B cell (primary cell): ENCODE measurements at regions not wholly inside any gene's neighbourhood (a gene's known extent, or its start where the extent isn't known, plus 50 kb on each side); places are given as distances from the start of the nearest gene placed in this dataset.

Experiments
- ATAC-seq: fragments of 200-7000 bp; cut with Tn5 transposase; one replicate; pipeline ENCODE4 v1.10.0; 2021; ENCODE audit warnings: low read depth, mild to moderate bottlenecking, moderate number of reproducible peaks, moderate library complexity
- CTCF ChIA-PET: fragments of 350-600 bp; sonication (Branson Sonifier 250); formaldehyde crosslinking; loops from one replicate; lab custom pipeline; 2021; ENCODE audit warnings: antibody characterized with exemption, inconsistent platforms; lab: Charles Lee
- POLR2A ChIA-PET: fragments of 350-600 bp; sonication (Branson Sonifier 250); formaldehyde crosslinking; loops from one replicate; lab custom pipeline; 2021; ENCODE audit warnings: antibody characterized with exemption; lab: Charles Lee
- DNase-seq: peaks from one replicate; pipeline ENCODE4 v3.0.0; 2013
- H2AFZ ChIP-seq: 2 replicates; pipeline ENCODE4 v1.6.1; 2012; ENCODE audit warnings: mild to moderate bottlenecking, low read depth, low read length; ENCODE audit not compliant: insufficient read depth, poor library complexity, severe bottlenecking
- H3K27ac ChIP-seq, 2 donors: 1 replicate in 1 of 2; 2 replicates in 1 of 2; pipeline ENCODE4 v1.5.1; 2012 to 2013; ENCODE audit warnings: low read length in 2 of 2, mild to moderate bottlenecking in 2 of 2, moderate library complexity in 1 of 2
- H3K27me3 ChIP-seq, 4 experiments: fragments of 200-600 bp in 1 of 4; sonication (generic) in 1 of 4; replicated peaks in 1 of 4; 1 replicate in 2 of 4; 2 replicates in 2 of 4; pipeline versions ENCODE4 v1.6.1 to v1.7.0; 2013 to 2016; ENCODE audit warnings: low read length in 3 of 4, mild to moderate bottlenecking in 2 of 4, mixed read lengths in 1 of 4, moderate library complexity in 1 of 4; ENCODE audit not compliant: insufficient read depth in 4 of 4, control insufficient read depth in 3 of 4; ENCODE audit errors: control extremely low read depth in 1 of 4
- H3K36me3 ChIP-seq, 2 experiments: replicated peaks in 1 of 2; 1 replicate in 1 of 2; 2 replicates in 1 of 2; pipeline versions ENCODE4 v1.6.1 to v1.7.1; 2013; ENCODE audit warnings: low read length in 1 of 2; ENCODE audit not compliant: insufficient read depth in 2 of 2, control insufficient read depth in 1 of 2; ENCODE audit errors: control extremely low read depth in 1 of 2, extremely low read depth in 1 of 2
- H3K4me1 ChIP-seq, 2 donors: fragments of 200-600 bp in 1 of 2; sonication (generic) in 1 of 2; 1 replicate in 1 of 2; 2 replicates in 1 of 2; pipeline versions ENCODE4 v1.5.1 to v1.6.1; 2013 to 2017; ENCODE audit warnings: low read length in 2 of 2; ENCODE audit not compliant: control insufficient read depth in 2 of 2, insufficient read depth in 2 of 2
- H3K4me2 ChIP-seq: replicated peaks from 2 replicates; pipeline ENCODE3; 2012; ENCODE audit warnings: mild to moderate bottlenecking, low read depth, low read length; ENCODE audit not compliant: poor library complexity, severe bottlenecking
- H3K4me3 ChIP-seq, 5 experiments: fragments of 200-600 bp in 1 of 5; sonication (generic) in 1 of 5; 1 replicate in 3 of 5; 2 replicates in 2 of 5; pipeline versions ENCODE4 v1.5.1 to v1.7.0; 2011 to 2016; ENCODE audit warnings: low read length in 4 of 5, mild to moderate bottlenecking in 4 of 5, low read depth in 2 of 5, control low read depth in 1 of 5, moderate library complexity in 1 of 5; ENCODE audit not compliant: insufficient read depth in 1 of 5; ENCODE audit errors: control extremely low read depth in 1 of 5, extremely low read depth in 1 of 5
- H3K79me2 ChIP-seq: fragments of 200-600 bp; sonication (generic); one replicate; pipeline ENCODE4 v1.6.0; 2016; ENCODE audit warnings: low read length; ENCODE audit not compliant: control insufficient read depth, insufficient read depth
- H3K9ac ChIP-seq: fragments of 200-600 bp; sonication (generic); 2 replicates; pipeline ENCODE4 v1.6.1; 2017; ENCODE audit warnings: mild to moderate bottlenecking, low read length, moderate library complexity
- H3K9me3 ChIP-seq, 3 donors: one replicate each; pipeline versions ENCODE4 v1.6.1 to v1.7.1; 2013; ENCODE audit warnings: low read length in 2 of 3; ENCODE audit not compliant: control insufficient read depth in 2 of 3, insufficient read depth in 1 of 3; ENCODE audit errors: control extremely low read depth in 1 of 3
- H4K20me1 ChIP-seq: 2 replicates; pipeline ENCODE4 v1.6.0; 2012; ENCODE audit warnings: mild to moderate bottlenecking, low read length; ENCODE audit not compliant: insufficient read depth, control insufficient read depth, poor library complexity, severe bottlenecking
- H3K27ac Mint-ChIP-seq: one replicate; pipeline ENCODE4 v1.8.0; 2021; ENCODE audit warnings: mixed read lengths
- H3K27me3 Mint-ChIP-seq: one replicate; pipeline ENCODE4 v1.8.0; 2021; ENCODE audit warnings: mixed read lengths
- H3K4me1 Mint-ChIP-seq: one replicate; pipeline ENCODE4 v1.8.0; 2021; ENCODE audit warnings: mixed read lengths
- H3K4me3 Mint-ChIP-seq: one replicate; pipeline ENCODE4 v1.8.0; 2021; ENCODE audit warnings: mixed read lengths
- H3K9me3 Mint-ChIP-seq: one replicate; pipeline ENCODE4 v1.8.0; 2022; ENCODE audit warnings: mixed read lengths; ENCODE audit not compliant: insufficient read depth
- CTCF ChIP-seq: fragments of 200-600 bp; IDR thresholded peaks from one replicate; pipeline ENCODE4 v1.8.0; 2022; ENCODE audit warnings: antibody characterized with exemption, mild to moderate bottlenecking
- EZH2 ChIP-seq: IDR thresholded peaks from 2 replicates; pipeline ENCODE4 v1.6.1; 2012; ENCODE audit warnings: borderline replicate concordance, low read depth, mild to moderate bottlenecking, moderate library complexity, low read length; ENCODE audit not compliant: insufficient read depth, poor library complexity, severe bottlenecking
- WGBS: methylation state at CpG from one replicate; pipeline ENCODE4 v1.1.5; 2013; ENCODE audit warnings: missing lambda C conversion rate; ENCODE audit not compliant: insufficient coverage; 5-methylcytosine and 5-hydroxymethylcytosine counted together
- intact Hi-C: fragments of 100-400 bp; cut with micrococcal nuclease; formaldehyde crosslinking; loops from one replicate; pipeline ENCODE4 v1.10.0; 2022

- no peak for TF ChIP-seq CTCF
- no peak for TF ChIP-seq EZH2
- CTCF ChIA-PET: no interaction called here
- H3K36me3 ChIP-seq: no peaks in the 10 kb centered on the region
- no peaks in the 10 kb centered on the region for H4K20me1 ChIP-seq
- H3K4me3 ChIP-seq: no peak overlapping the region
- intact Hi-C loops: loop anchor here (2.0 kb wide), 1 partner anchor 19 kb away; no protein-coding TSS in a partner anchor
- Mint-ChIP-seq H3K27me3 (no peaks in the 10 kb centered on the region), H3K4me1 (no peaks in the 10 kb centered on the region), H3K9me3 (no peaks in the 10 kb centered on the region), H3K27ac (no peak overlapping the region), H3K4me3 (no peak overlapping the region)
- H3K9ac ChIP-seq: no peak overlapping the region
- H3K27me3 ChIP-seq: no peaks in the 10 kb centered on the region
- H3K79me2 ChIP-seq: no peaks in the 10 kb centered on the region
- no peak overlapping the region for H3K4me2 ChIP-seq
- no CpG with 5 or more reads among the region's 1 CpG for WGBS
- H2AFZ ChIP-seq: no peak overlapping the region
- POLR2A ChIA-PET: no interaction called here
- no peaks in the 10 kb centered on the region for H3K4me1 ChIP-seq
- ATAC-seq (no peak), DNase-seq (no peak)
- H3K9me3 ChIP-seq: no peaks in the 10 kb centered on the region
- no peak overlapping the region for H3K27ac ChIP-seq
Measured at GRCh38 chr9:27851858-27852257, 278.6 kb upstream of the C9orf72 start.

GRCh38 chr9:27853529-27853928 lies 280.2 kb upstream of the C9orf72 start:
- ATAC-seq (no peak), DNase-seq (no peak)
- Histone ChIP-seq H3K36me3 (no peaks in the 10 kb centered on the region), H3K27ac (no peak overlapping the region), H3K27me3 (no peaks in the 10 kb centered on the region), H3K4me3 (no peak overlapping the region), H3K9ac (no peak overlapping the region), H3K79me2 (no peaks in the 10 kb centered on the region), H3K4me1 (no peaks in the 10 kb centered on the region), H3K4me2 (no peak overlapping the region), H4K20me1 (no peaks in the 10 kb centered on the region), H3K9me3 (no peaks in the 10 kb centered on the region), H2AFZ (no peak overlapping the region)
- H3K27me3 Mint-ChIP-seq: no peaks in the 10 kb centered on the region
- POLR2A ChIA-PET: no interaction called here
- CTCF ChIA-PET: no interaction called here
- no peak overlapping the region for H3K27ac Mint-ChIP-seq
- no peaks in the 10 kb centered on the region for H3K9me3 Mint-ChIP-seq
- no peak overlapping the region for H3K4me3 Mint-ChIP-seq
- no peaks in the 10 kb centered on the region for H3K4me1 Mint-ChIP-seq
- WGBS: no CpG with 5 or more reads among the region's 6 CpGs
- intact Hi-C loops: loop anchor here (2.0 kb wide), 1 partner anchor 21 kb away; no protein-coding TSS in a partner anchor
- TF ChIP-seq CTCF: no peak
- TF ChIP-seq EZH2: no peak
